Lung microvascular endothelial cell (primary cell): ENCODE measurements at regions not wholly inside any gene's neighbourhood (a gene's known extent, or its start where the extent isn't known, plus 50 kb on each side); places are given as distances from the start of the nearest gene placed in this dataset.

ENCODE experiments used
- DNase-seq, 2 donors: peaks; one replicate each; pipeline versions ENCODE4 v3.0.0 to v3.0.0-alpha.2; 2010; ENCODE audit warnings: low read depth in 2 of 2

GRCh38 chr21:24160528-24160927, 1446.8 kb downstream of the MRPL39 start:
- no peak for DNase-seq

GRCh38 chr21:24153137-24153536, 1454.1 kb downstream of the MRPL39 start:
- no peak for DNase-seq

GRCh38 chr21:24150753-24151152, 1456.5 kb downstream of the MRPL39 start:
- no peak for DNase-seq

- no peak for DNase-seq
Measured at GRCh38 chr21:24148461-24148860, 1458.8 kb downstream of the MRPL39 start.

- DNase-seq = no peak
Measured at GRCh38 chr21:24147674-24148073, 1459.6 kb downstream of the MRPL39 start.

GRCh38 chr21:24131056-24131455, 1476.2 kb downstream of the MRPL39 start:
- DNase-seq = no peak

GRCh38 chr21:24127651-24128050, 1479.6 kb downstream of the MRPL39 start:
- no peak for DNase-seq

GRCh38 chr21:24123785-24124184, 1483.5 kb downstream of the MRPL39 start:
- DNase-seq = no peak

GRCh38 chr21:24118738-24119459, 1488.4 kb downstream of the MRPL39 start:
- DNase-seq = no peak

- DNase-seq = no peak
Measured at GRCh38 chr21:24115141-24115540, 1492.1 kb downstream of the MRPL39 start.

GRCh38 chr21:24112020-24112419, 1495.3 kb downstream of the MRPL39 start:
- DNase-seq = no peak

GRCh38 chr21:24110846-24111245, 1496.4 kb downstream of the MRPL39 start:
- DNase-seq = no peak

GRCh38 chr21:24097181-24097580, 1510.1 kb downstream of the MRPL39 start:
- no peak for DNase-seq

- no peak for DNase-seq
Measured at GRCh38 chr21:24096651-24097050, 1510.6 kb downstream of the MRPL39 start.

GRCh38 chr21:24093032-24093431, 1514.2 kb downstream of the MRPL39 start:
- no peak for DNase-seq

- no peak for DNase-seq
Measured at GRCh38 chr21:24076179-24076578, 1531.1 kb downstream of the MRPL39 start.

- DNase-seq = no peak
Measured at GRCh38 chr21:24055696-24056095, 1551.6 kb downstream of the MRPL39 start.

- no peak for DNase-seq
Measured at GRCh38 chr21:24050231-24050630, 1557.0 kb downstream of the MRPL39 start.

GRCh38 chr21:24046829-24047443, 1560.3 kb downstream of the MRPL39 start:
- DNase-seq = no peak

GRCh38 chr21:24045775-24046215, 1561.5 kb downstream of the MRPL39 start:
- DNase-seq = peak; percentile 16 to 43

- DNase-seq = no peak
Measured at GRCh38 chr21:24045373-24045772, 1561.9 kb downstream of the MRPL39 start.

GRCh38 chr21:24042687-24043086, 1564.6 kb downstream of the MRPL39 start:
- no peak for DNase-seq

GRCh38 chr21:24032709-24033232, 1574.5 kb downstream of the MRPL39 start:
- no peak for DNase-seq
